OCI-LY1 (cell line): ENCODE measurements at regions not wholly inside any gene's neighbourhood (a gene's known extent, or its start where the extent isn't known, plus 50 kb on each side); places are given as distances from the start of the nearest gene placed in this dataset.

Experiments
- H2AFZ ChIP-seq: fragments of 200-600 bp; sonication (generic), shearing (Covaris generic); 2 replicates; pipeline ENCODE4 v1.6.0; 2014; ENCODE audit warnings: antibody characterized with exemption, mild to moderate bottlenecking, low read length
- H3F3A ChIP-seq: fragments of 200-600 bp; sonication (generic), shearing (Covaris generic); 2 replicates; pipeline ENCODE4 v1.6.0; 2014; ENCODE audit warnings: mild to moderate bottlenecking, antibody characterized with exemption, low read length, moderate library complexity; ENCODE audit not compliant: insufficient read depth
- H3K27ac ChIP-seq: fragments of 200-600 bp; sonication (generic); 2 replicates; pipeline ENCODE4 v1.5.1; 2014; ENCODE audit warnings: low read length, mixed run types, mild to moderate bottlenecking, low read depth; ENCODE audit not compliant: poor library complexity, severe bottlenecking
- H3K27me3 ChIP-seq: fragments of 200-600 bp; sonication (generic); 2 replicates; pipeline ENCODE4 v1.6.0; 2014; ENCODE audit warnings: antibody characterized with exemption, mild to moderate bottlenecking, low read length, moderate library complexity; ENCODE audit not compliant: insufficient read depth
- H3K36me3 ChIP-seq: fragments of 200-600 bp; sonication (generic); 2 replicates; pipeline ENCODE4 v1.6.1; 2014; ENCODE audit warnings: mild to moderate bottlenecking, antibody characterized with exemption, low read length, moderate library complexity, mixed read lengths; ENCODE audit not compliant: insufficient read depth
- H3K4me1 ChIP-seq: fragments of 200-600 bp; sonication (generic); 2 replicates; pipeline ENCODE4 v1.5.1; 2014; ENCODE audit warnings: mild to moderate bottlenecking, low read length, moderate library complexity; ENCODE audit not compliant: insufficient read depth, severe bottlenecking
- H3K4me2 ChIP-seq: fragments of 200-600 bp; sonication (generic), shearing (Covaris generic); 2 replicates; pipeline ENCODE4 v1.6.1; 2014; ENCODE audit warnings: low read length
- H3K4me3 ChIP-seq: fragments of 200-600 bp; sonication (generic); 2 replicates; pipeline ENCODE4 v1.5.1; 2014; ENCODE audit warnings: low read length, low read depth, mild to moderate bottlenecking, mixed read lengths; ENCODE audit not compliant: poor library complexity, severe bottlenecking
- H3K79me2 ChIP-seq: fragments of 200-600 bp; shearing (Covaris generic); 2 replicates; pipeline ENCODE4 v1.6.1; 2016; ENCODE audit warnings: mixed run types, low read length, mixed read lengths; ENCODE audit not compliant: insufficient read depth
- H3K9ac ChIP-seq: fragments of 200-600 bp; sonication (generic), shearing (Covaris generic); 2 replicates; pipeline ENCODE4 v1.6.1; 2014; ENCODE audit warnings: mild to moderate bottlenecking, low read length, mixed read lengths
- H3K9me2 ChIP-seq: fragments of 200-600 bp; sonication (generic), shearing (Covaris generic); 2 replicates; pipeline ENCODE4 v1.6.1; 2014; ENCODE audit warnings: low read depth, mild to moderate bottlenecking, low read length, mixed read lengths
- H3K9me3 ChIP-seq: fragments of 200-600 bp; shearing (Covaris generic); 2 replicates; pipeline ENCODE4 v1.6.1; 2014; ENCODE audit warnings: low read length, mixed read lengths
- H4K20me1 ChIP-seq: fragments of 200-600 bp; sonication (generic), shearing (Covaris generic); 2 replicates; pipeline ENCODE4 v1.6.0; 2016; ENCODE audit warnings: mild to moderate bottlenecking, low read length; ENCODE audit not compliant: insufficient read depth
- EZH2 ChIP-seq: fragments of 200-600 bp; sonication (generic), shearing (Covaris generic); IDR thresholded peaks from 2 replicates; pipeline ENCODE4 v1.8.0; 2017; ENCODE audit warnings: borderline replicate concordance, mixed run types, mild to moderate bottlenecking, antibody characterized with exemption, low read length, moderate library complexity, mixed read lengths
- TF ChIP-seq, protein P1 (sequence below): fragments of 200-600 bp; sonication (generic), shearing (Covaris generic); IDR thresholded peaks from 2 replicates; pipeline ENCODE4 v1.5.1; 2017; ENCODE audit warnings: mild to moderate bottlenecking, antibody characterized with exemption, low read length, moderate library complexity, mixed read lengths

DNA sequence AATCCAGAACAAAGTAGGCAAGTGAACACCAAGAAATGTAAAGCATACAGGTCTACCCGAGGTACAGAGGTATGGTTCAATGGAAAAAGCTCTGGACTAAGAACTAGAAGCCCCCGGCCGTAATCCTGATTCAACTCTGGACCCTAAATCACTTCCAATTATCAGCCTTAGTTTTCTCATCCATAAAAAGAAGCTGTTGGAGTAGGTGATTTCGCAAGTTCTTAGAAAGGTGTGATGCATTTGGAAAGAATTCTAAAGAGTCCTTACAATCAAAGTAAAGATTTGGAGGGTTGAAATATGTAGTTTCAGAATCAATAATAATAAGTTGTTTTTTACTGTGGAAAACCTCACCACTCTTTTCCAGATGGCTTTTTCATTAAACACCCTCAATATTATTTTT, 622.1 kb upstream of the ID2 start:
- Histone ChIP-seq H4K20me1 (no peaks in the 10 kb centered on the region), H3K27ac (no peak overlapping the region), H3K79me2 (no peaks in the 10 kb centered on the region), H3K9me2 (no peaks in the 10 kb centered on the region), H2AFZ (no peak overlapping the region), H3K9me3 (peaks cover 11% of the 10 kb centered on the region; the same call in 1 of the 2 replicates), H3K36me3 (no peaks in the 10 kb centered on the region), H3K4me3 (no peak overlapping the region), H3F3A (no peaks in the 10 kb centered on the region), H3K27me3 (no peaks in the 10 kb centered on the region), H3K4me2 (no peak overlapping the region), H3K9ac (no peak overlapping the region), H3K4me1 (peaks cover 19% of the 10 kb centered on the region)
- TF ChIP-seq, protein P1, sequence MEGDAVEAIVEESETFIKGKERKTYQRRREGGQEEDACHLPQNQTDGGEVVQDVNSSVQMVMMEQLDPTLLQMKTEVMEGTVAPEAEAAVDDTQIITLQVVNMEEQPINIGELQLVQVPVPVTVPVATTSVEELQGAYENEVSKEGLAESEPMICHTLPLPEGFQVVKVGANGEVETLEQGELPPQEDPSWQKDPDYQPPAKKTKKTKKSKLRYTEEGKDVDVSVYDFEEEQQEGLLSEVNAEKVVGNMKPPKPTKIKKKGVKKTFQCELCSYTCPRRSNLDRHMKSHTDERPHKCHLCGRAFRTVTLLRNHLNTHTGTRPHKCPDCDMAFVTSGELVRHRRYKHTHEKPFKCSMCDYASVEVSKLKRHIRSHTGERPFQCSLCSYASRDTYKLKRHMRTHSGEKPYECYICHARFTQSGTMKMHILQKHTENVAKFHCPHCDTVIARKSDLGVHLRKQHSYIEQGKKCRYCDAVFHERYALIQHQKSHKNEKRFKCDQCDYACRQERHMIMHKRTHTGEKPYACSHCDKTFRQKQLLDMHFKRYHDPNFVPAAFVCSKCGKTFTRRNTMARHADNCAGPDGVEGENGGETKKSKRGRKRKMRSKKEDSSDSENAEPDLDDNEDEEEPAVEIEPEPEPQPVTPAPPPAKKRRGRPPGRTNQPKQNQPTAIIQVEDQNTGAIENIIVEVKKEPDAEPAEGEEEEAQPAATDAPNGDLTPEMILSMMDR: no peak
- no peak for TF ChIP-seq EZH2

DNA sequence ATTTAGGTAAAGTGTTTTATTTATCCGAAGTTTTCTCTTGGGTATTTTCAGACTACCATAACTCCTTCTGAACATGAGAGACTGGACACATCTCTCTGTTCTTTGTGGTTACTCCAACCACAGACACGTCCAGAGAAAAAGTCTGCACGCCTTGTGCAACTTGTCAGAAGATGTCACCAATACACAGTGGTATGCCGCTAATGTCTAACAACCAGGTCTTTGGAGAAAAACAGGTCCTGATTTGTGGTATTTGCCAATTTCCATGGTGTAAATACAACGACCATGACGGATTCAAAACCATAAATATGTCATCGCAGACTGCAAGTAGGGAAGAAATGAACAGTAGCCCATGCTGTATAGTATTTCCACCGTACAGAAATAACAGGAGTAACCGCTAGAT, 620.6 kb upstream of the ID2 start:
- H4K20me1 ChIP-seq: no peaks in the 10 kb centered on the region

DNA sequence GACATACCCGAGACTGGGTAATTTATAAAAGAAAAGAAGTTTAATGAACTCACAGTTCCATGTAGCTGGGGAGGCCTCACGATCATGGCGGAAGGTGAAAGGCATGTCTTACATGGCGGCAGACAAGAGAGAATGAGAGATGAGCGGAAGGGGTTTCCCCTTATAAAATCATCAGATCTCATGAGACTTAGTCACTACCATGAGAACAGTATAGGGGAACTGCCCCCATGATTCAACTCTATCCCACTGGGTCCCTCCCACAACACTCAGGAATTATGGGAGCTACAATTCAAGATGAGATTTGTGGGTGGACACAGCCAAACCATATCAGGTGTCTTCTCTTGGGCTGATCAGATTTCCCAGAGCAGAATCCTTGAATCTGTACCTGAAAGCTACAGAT, 617.3 kb upstream of the ID2 start:
- no peak for TF ChIP-seq EZH2
- TF ChIP-seq, protein P1: no peak
- Histone ChIP-seq H3K9ac (no peak overlapping the region), H4K20me1 (no peaks in the 10 kb centered on the region), H3K79me2 (no peaks in the 10 kb centered on the region), H2AFZ (no peak overlapping the region), H3K36me3 (no peaks in the 10 kb centered on the region), H3K27ac (no peak overlapping the region), H3K9me3 (peaks cover 5% of the 10 kb centered on the region; the same call in 1 of the 2 replicates), H3K4me2 (no peak overlapping the region), H3K27me3 (no peaks in the 10 kb centered on the region), H3K9me2 (no peaks in the 10 kb centered on the region), H3K4me3 (no peak overlapping the region), H3K4me1 (peaks cover 7% of the 10 kb centered on the region), H3F3A (no peaks in the 10 kb centered on the region)

More for the DNA sequence above, 620.6 kb upstream of the ID2 start:
- Histone ChIP-seq H3F3A (no peaks in the 10 kb centered on the region), H3K4me1 (peaks cover 15% of the 10 kb centered on the region), H3K4me3 (no peak overlapping the region), H3K9me2 (no peaks in the 10 kb centered on the region), H3K4me2 (no peak overlapping the region), H3K27ac (no peak overlapping the region), H3K9ac (no peak overlapping the region), H2AFZ (no peak overlapping the region), H3K36me3 (no peaks in the 10 kb centered on the region), H3K27me3 (no peaks in the 10 kb centered on the region), H3K9me3 (peaks cover 15% of the 10 kb centered on the region; the same call in 1 of the 2 replicates), H3K79me2 (no peaks in the 10 kb centered on the region)
- no peak for TF ChIP-seq EZH2
- TF ChIP-seq, protein P1: no peak
